ENCODE measurements at regions not wholly inside any gene's neighbourhood (a gene's known extent, or its start where the extent isn't known, plus 50 kb on each side); places are given as distances from the start of the nearest gene placed in this dataset.
"Not testable (repeated sequence)": the region's sequence is repeated elsewhere in the genome, so short reads cannot be mapped to it uniquely, and the experiment has no call there.

- ATAC-seq (replicated peaks in 1 of 4) (no peak), DNase-seq (no peak)
- ChIA-PET CTCF (no interaction called here), POLR2A (no interaction called here)
- Histone ChIP-seq H3K36me3 (ENCODE audit: control insufficient read depth in 2 of 2, extremely low read depth in 1 of 2, insufficient read depth in 1 of 2, low read length in 1 of 2) (no peaks in the 10 kb centered on the region), H3K4me1 (ENCODE audit: control insufficient read depth in 1 of 2, extremely low read depth in 1 of 2, insufficient read depth in 2 of 2, low read length in 2 of 2) (no peaks in the 10 kb centered on the region), H3K9me3 (no peaks in the 10 kb centered on the region), H3K27me3 (replicated peaks in 1 of 2; ENCODE audit: control insufficient read depth in 2 of 2, extremely low read depth in 1 of 2, insufficient read depth in 2 of 2, low read length in 1 of 2) (no peaks in the 10 kb centered on the region), H3K27ac (ENCODE audit: low read length) (no peak overlapping the region), H3K4me3 (ENCODE audit: control insufficient read depth in 1 of 2, extremely low read depth in 1 of 2, low read length in 1 of 2) (no peak overlapping the region)
- peaks cover 0 to 3% (median 0%) of the 10 kb centered on the region in 3 donors for H3K9me3 Mint-ChIP-seq
- WGBS (ENCODE audit: insufficient coverage) = 100% methylated on average over 3 of the region's 4 CpGs
- no peak overlapping the region for H3K27ac Mint-ChIP-seq
- H3K4me3 Mint-ChIP-seq = no peak overlapping the region
- peaks cover 0 to 7% (median 4%) of the 10 kb centered on the region in 3 donors for H3K4me1 Mint-ChIP-seq
- no peaks in the 10 kb centered on the region for H3K36me3 Mint-ChIP-seq
- H3K27me3 Mint-ChIP-seq = no peaks in the 10 kb centered on the region
These were observed 152.2 kb upstream of the RFC3 start for GRCh38 chr13:33665626-33666175.

GRCh38 chr13:33671560-33671959 is 146.4 kb upstream of the RFC3 start:
- POLR2A ChIA-PET = no interaction called here
- CTCF ChIA-PET = no interaction called here

DNA sequence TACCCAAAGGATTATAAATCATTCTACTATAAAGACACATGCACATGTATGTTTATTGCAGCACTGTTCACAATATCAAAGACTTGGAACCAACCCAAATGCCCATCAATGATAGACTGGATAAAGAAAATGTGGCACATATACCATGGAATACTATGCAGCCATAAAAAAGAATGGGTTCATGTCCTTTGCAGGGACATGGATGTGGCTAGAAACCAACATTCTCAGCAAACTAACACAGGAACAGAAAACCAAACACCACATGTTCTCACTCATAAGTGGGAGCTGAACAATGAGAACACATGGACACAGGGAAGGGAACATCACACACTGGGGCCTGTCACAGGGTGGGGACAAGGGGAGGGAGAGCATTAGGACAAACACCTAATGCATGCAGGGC is 145.9 kb upstream of the RFC3 start:
- CTCF ChIA-PET = not testable (repeated sequence)

More at GRCh38 chr13:33671560-33671959, 146.4 kb upstream of the RFC3 start:
- H3K9me3 Mint-ChIP-seq = no peaks in the 10 kb centered on the region
- H3K36me3 Mint-ChIP-seq = no peaks in the 10 kb centered on the region
- no peaks in the 10 kb centered on the region for H3K9me3 ChIP-seq
- ATAC-seq (replicated peaks in 1 of 4) (no peak), DNase-seq (no peak)
- no peaks in the 10 kb centered on the region for H3K27me3 ChIP-seq (replicated peaks in 1 of 2; ENCODE audit: control insufficient read depth in 2 of 2, extremely low read depth in 1 of 2, insufficient read depth in 2 of 2, low read length in 1 of 2)
- H3K4me1 Mint-ChIP-seq = peaks cover 0 to 8% (median 8%) of the 10 kb centered on the region in 3 donors
- no peak overlapping the region for H3K27ac Mint-ChIP-seq
- no peaks in the 10 kb centered on the region for H3K27me3 Mint-ChIP-seq
- no peaks in the 10 kb centered on the region for H3K36me3 ChIP-seq (ENCODE audit: control insufficient read depth in 2 of 2, extremely low read depth in 1 of 2, insufficient read depth in 1 of 2, low read length in 1 of 2)
- no peak overlapping the region for H3K4me3 ChIP-seq (ENCODE audit: control insufficient read depth in 1 of 2, extremely low read depth in 1 of 2, low read length in 1 of 2)
- H3K4me3 Mint-ChIP-seq = no peak overlapping the region
- H3K27ac ChIP-seq (ENCODE audit: low read length) = no peak overlapping the region
- H3K4me1 ChIP-seq (ENCODE audit: control insufficient read depth in 1 of 2, extremely low read depth in 1 of 2, insufficient read depth in 2 of 2, low read length in 2 of 2) = no peaks in the 10 kb centered on the region

DNA sequence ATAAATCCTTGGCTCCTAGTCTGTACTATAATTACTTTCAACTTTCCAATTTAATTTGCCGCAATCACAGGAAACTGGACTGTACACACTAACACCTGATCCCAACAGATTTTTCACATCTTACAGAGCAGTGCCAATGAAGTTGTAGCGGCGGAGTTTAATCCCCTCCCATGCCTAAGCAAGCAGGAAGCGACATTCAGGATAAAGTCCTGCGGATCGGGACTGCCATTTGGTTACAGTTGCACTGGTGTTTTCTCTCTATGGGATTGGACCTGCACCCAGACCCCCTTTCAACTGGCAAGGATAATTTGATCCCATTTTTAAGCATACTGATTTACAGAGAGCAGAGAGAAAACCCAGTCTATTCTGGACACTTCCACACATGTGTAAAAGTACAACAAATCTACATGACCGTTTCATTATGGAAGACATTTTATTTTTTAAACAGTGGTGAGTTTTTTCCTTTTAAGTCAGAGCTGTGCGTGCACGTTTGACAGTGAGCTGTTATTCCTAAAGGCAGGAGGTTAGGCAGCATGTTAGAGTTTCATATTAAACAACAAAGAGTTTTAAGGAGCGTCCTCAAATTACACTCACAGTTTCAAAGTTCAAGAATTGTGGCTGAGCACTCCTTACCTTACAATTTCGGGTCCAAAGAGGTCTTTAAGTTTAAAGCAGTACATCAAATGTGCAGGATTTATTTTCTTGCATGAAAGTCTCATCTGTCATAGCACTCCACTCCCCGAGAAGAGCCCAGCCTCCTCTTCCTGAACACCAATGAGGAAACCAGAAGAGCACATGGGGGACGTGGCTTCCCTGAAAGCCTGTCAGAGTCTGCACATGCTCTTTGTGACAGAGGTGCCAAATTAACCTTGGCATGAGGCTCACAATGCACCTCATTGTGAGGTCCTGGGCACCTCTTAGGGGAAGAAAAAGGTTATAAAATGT is 141.6 kb upstream of the RFC3 start:
- CTCF ChIA-PET = interaction anchor here in 1 of 2 donors (0.6 kb wide), 1 partner anchor 317 kb away, joined by 4 read pairs; no protein-coding TSS in a partner anchor
- Mint-ChIP-seq H3K27me3 (no peaks in the 10 kb centered on the region), H3K36me3 (no peaks in the 10 kb centered on the region), H3K4me3 (peak overlapping the region in 1 of 3 donors; percentile 14), H3K4me1 (peaks cover 10 to 19% (median 13%) of the 10 kb centered on the region in 3 donors), H3K9me3 (no peaks in the 10 kb centered on the region), H3K27ac (no peak overlapping the region)
- Histone ChIP-seq H3K4me3 (ENCODE audit: control insufficient read depth in 1 of 2, extremely low read depth in 1 of 2, low read length in 1 of 2) (peak overlapping the region in 1 of 2 donors; percentile 2), H3K27me3 (replicated peaks in 1 of 2; ENCODE audit: control insufficient read depth in 2 of 2, extremely low read depth in 1 of 2, insufficient read depth in 2 of 2, low read length in 1 of 2) (no peaks in the 10 kb centered on the region), H3K36me3 (ENCODE audit: control insufficient read depth in 2 of 2, extremely low read depth in 1 of 2, insufficient read depth in 1 of 2, low read length in 1 of 2) (no peaks in the 10 kb centered on the region), H3K4me1 (ENCODE audit: control insufficient read depth in 1 of 2, extremely low read depth in 1 of 2, insufficient read depth in 2 of 2, low read length in 2 of 2) (peaks cover 0 to 7% of the 10 kb centered on the region in 2 experiments), H3K27ac (ENCODE audit: low read length) (no peak overlapping the region), H3K9me3 (no peaks in the 10 kb centered on the region)
- DNase-seq (peak in 3 of 35 experiments; percentile 1 to 32 (median 2)), ATAC-seq (replicated peaks in 1 of 4) (peak; percentile 35 to 65 (median 52))
- 71% methylated on average over 7 of the region's 13 CpGs for WGBS (ENCODE audit: insufficient coverage)
- POLR2A ChIA-PET = no interaction called here

More for the DNA sequence above, 145.9 kb upstream of the RFC3 start:
- H3K36me3 ChIP-seq (ENCODE audit: control insufficient read depth in 2 of 2, extremely low read depth in 1 of 2, insufficient read depth in 1 of 2, low read length in 1 of 2); H3K27ac ChIP-seq (ENCODE audit: low read length); ATAC-seq (replicated peaks in 1 of 4); H3K4me1 Mint-ChIP-seq; H3K9me3 ChIP-seq; H3K9me3 Mint-ChIP-seq; H3K4me1 ChIP-seq (ENCODE audit: control insufficient read depth in 1 of 2, extremely low read depth in 1 of 2, insufficient read depth in 2 of 2, low read length in 2 of 2); POLR2A ChIA-PET; H3K27ac Mint-ChIP-seq; H3K27me3 ChIP-seq (replicated peaks in 1 of 2; ENCODE audit: control insufficient read depth in 2 of 2, extremely low read depth in 1 of 2, insufficient read depth in 2 of 2, low read length in 1 of 2); H3K36me3 Mint-ChIP-seq; H3K4me3 Mint-ChIP-seq; H3K4me3 ChIP-seq (ENCODE audit: control insufficient read depth in 1 of 2, extremely low read depth in 1 of 2, low read length in 1 of 2); DNase-seq; H3K27me3 Mint-ChIP-seq: not testable (repeated sequence)

- CTCF ChIA-PET = no interaction called here
- ATAC-seq (replicated peaks in 1 of 4) (no peak), DNase-seq (no peak)
- Mint-ChIP-seq H3K27me3 (no peaks in the 10 kb centered on the region), H3K9me3 (no peaks in the 10 kb centered on the region), H3K4me1 (peaks cover 10 to 19% (median 13%) of the 10 kb centered on the region in 3 donors), H3K36me3 (no peaks in the 10 kb centered on the region), H3K4me3 (no peak overlapping the region), H3K27ac (no peak overlapping the region)
- no peaks in the 10 kb centered on the region for H3K36me3 ChIP-seq (ENCODE audit: control insufficient read depth in 2 of 2, extremely low read depth in 1 of 2, insufficient read depth in 1 of 2, low read length in 1 of 2)
- no peak overlapping the region for H3K4me3 ChIP-seq (ENCODE audit: control insufficient read depth in 1 of 2, extremely low read depth in 1 of 2, low read length in 1 of 2)
- POLR2A ChIA-PET = no interaction called here
- H3K27ac ChIP-seq (ENCODE audit: low read length) = no peak overlapping the region
- H3K27me3 ChIP-seq (replicated peaks in 1 of 2; ENCODE audit: control insufficient read depth in 2 of 2, extremely low read depth in 1 of 2, insufficient read depth in 2 of 2, low read length in 1 of 2) = no peaks in the 10 kb centered on the region
- no peaks in the 10 kb centered on the region for H3K9me3 ChIP-seq
- peaks cover 0 to 7% of the 10 kb centered on the region in 2 experiments for H3K4me1 ChIP-seq (ENCODE audit: control insufficient read depth in 1 of 2, extremely low read depth in 1 of 2, insufficient read depth in 2 of 2, low read length in 2 of 2)
- no CpG with 5 or more reads among the region's 1 CpG for WGBS (ENCODE audit: insufficient coverage)
These were observed 140.7 kb upstream of the RFC3 start for GRCh38 chr13:33677215-33677614.

- no peak for DNase-seq
- H3K27ac ChIP-seq (ENCODE audit: low read length) = no peak overlapping the region
- H3K4me1 ChIP-seq (ENCODE audit: control insufficient read depth in 1 of 2, extremely low read depth in 1 of 2, insufficient read depth in 2 of 2, low read length in 2 of 2) = peaks cover 0 to 7% of the 10 kb centered on the region in 2 experiments
- Mint-ChIP-seq H3K36me3 (no peaks in the 10 kb centered on the region), H3K27ac (no peak overlapping the region), H3K4me3 (no peak overlapping the region), H3K4me1 (peaks cover 10 to 19% (median 13%) of the 10 kb centered on the region in 3 donors), H3K27me3 (peaks cover 0 to 1% of the 10 kb centered on the region in 2 donors), H3K9me3 (no peaks in the 10 kb centered on the region)
- no peak overlapping the region for H3K4me3 ChIP-seq (ENCODE audit: control insufficient read depth in 1 of 2, extremely low read depth in 1 of 2, low read length in 1 of 2)
- ATAC-seq (replicated peaks in 1 of 4) = no peak
- no peaks in the 10 kb centered on the region for H3K27me3 ChIP-seq (replicated peaks in 1 of 2; ENCODE audit: control insufficient read depth in 2 of 2, extremely low read depth in 1 of 2, insufficient read depth in 2 of 2, low read length in 1 of 2)
- POLR2A ChIA-PET = no interaction called here
- CTCF ChIA-PET = no interaction called here
- H3K9me3 ChIP-seq = no peaks in the 10 kb centered on the region
- no peaks in the 10 kb centered on the region for H3K36me3 ChIP-seq (ENCODE audit: control insufficient read depth in 2 of 2, extremely low read depth in 1 of 2, insufficient read depth in 1 of 2, low read length in 1 of 2)
- 91% methylated on average over 6 of the region's 9 CpGs for WGBS (ENCODE audit: insufficient coverage)
These were observed 139.9 kb upstream of the RFC3 start for GRCh38 chr13:33678084-33678483.

Measured in T-cell (primary cell).